Bronchial epithelial cell (primary cell): ENCODE measurements at regions not wholly inside any gene's neighbourhood (a gene's known extent, or its start where the extent isn't known, plus 50 kb on each side); places are given as distances from the start of the nearest gene placed in this dataset.
A peak's percentile ranks its signal among the peaks of the same experiment; 100 is the strongest.

Source experiments
- DNase-seq: peaks from one replicate; pipeline ENCODE4 v3.0.0-alpha.2; 2010; ENCODE audit warnings: low read depth
- FAIRE-seq: peaks from 2 replicates; lab custom pipeline; 2011; peaks lifted over from hg19 to GRCh38; lab: Jason Lieb, UNC
- H3K27me3 ChIP-seq: 2 replicates; pipeline ENCODE4 v1.5.1; 2011; ENCODE audit warnings: low read length; ENCODE audit not compliant: control insufficient read depth, insufficient read depth
- H3K36me3 ChIP-seq: 2 replicates; pipeline ENCODE4 v1.5.1; 2011; ENCODE audit warnings: low read length; ENCODE audit not compliant: control insufficient read depth, insufficient read depth
- H3K4me3 ChIP-seq: 2 replicates; pipeline ENCODE4 v1.5.1; 2011; ENCODE audit warnings: mild to moderate bottlenecking, low read depth, low read length, control low read depth
- CTCF ChIP-seq: IDR thresholded peaks from 2 replicates; pipeline ENCODE4 v1.5.1; 2011; ENCODE audit warnings: mild to moderate bottlenecking, moderate library complexity, low read length, control low read depth, inconsistent platforms; ENCODE audit not compliant: insufficient read depth, severe bottlenecking

GRCh38 chrX:109283870-109284269 lies 198.0 kb downstream of the GUCY2F start:
- DNase-seq, result no peak
- no peaks in the 10 kb centered on the region for H3K36me3 ChIP-seq
- no peak overlapping the region for H3K4me3 ChIP-seq
- no peak for TF ChIP-seq CTCF
- no peaks in the 10 kb centered on the region for H3K27me3 ChIP-seq
- FAIRE-seq, result no peak

- no peak for DNase-seq
- no peak for FAIRE-seq
These were observed 200.2 kb downstream of the GUCY2F start for GRCh38 chrX:109281483-109282275.

GRCh38 chrX:109274806-109275205 lies 207.1 kb downstream of the GUCY2F start:
- no peaks in the 10 kb centered on the region for H3K36me3 ChIP-seq
- no peak overlapping the region for H3K4me3 ChIP-seq
- FAIRE-seq, result no peak
- no peak for DNase-seq
- TF ChIP-seq CTCF, result no peak
- H3K27me3 ChIP-seq, result peaks cover 3% of the 10 kb centered on the region

More at GRCh38 chrX:109281483-109282275, 200.2 kb downstream of the GUCY2F start:
- H3K36me3 ChIP-seq, result no peaks in the 10 kb centered on the region
- no peaks in the 10 kb centered on the region for H3K27me3 ChIP-seq
- TF ChIP-seq CTCF, result no peak
- H3K4me3 ChIP-seq, result no peak overlapping the region

- FAIRE-seq (peak; percentile 60), DNase-seq (peak; percentile 94)
- Histone ChIP-seq H3K36me3 (no peaks in the 10 kb centered on the region), H3K4me3 (no peak overlapping the region), H3K27me3 (peaks cover 2% of the 10 kb centered on the region)
- TF ChIP-seq CTCF, result no peak
These were observed 211.1 kb downstream of the GUCY2F start for GRCh38 chrX:109270580-109271484.

GRCh38 chrX:109268340-109268739 lies 213.5 kb downstream of the GUCY2F start:
- no peak overlapping the region for H3K4me3 ChIP-seq
- TF ChIP-seq CTCF, result no peak
- no peaks in the 10 kb centered on the region for H3K36me3 ChIP-seq
- FAIRE-seq (no peak), DNase-seq (peak; percentile 81)
- H3K27me3 ChIP-seq, result peaks cover 2% of the 10 kb centered on the region
